Neural cell (in vitro differentiated cells): ENCODE measurements at regions not wholly inside any gene's neighbourhood (a gene's known extent, or its start where the extent isn't known, plus 50 kb on each side); places are given as distances from the start of the nearest gene placed in this dataset.

Experiments used
- H2AFZ ChIP-seq: fragments of 200-600, 300-800 bp; sonication (generic), shearing (Covaris generic); 2 replicates; pipeline ENCODE4 v1.6.0; 2014; ENCODE audit warnings: low read depth, mild to moderate bottlenecking, antibody characterized with exemption, low read length, moderate library complexity
- H3F3A ChIP-seq: fragments of 200-600 bp; shearing (Covaris generic); 2 replicates; pipeline ENCODE4 v1.6.1; 2016; ENCODE audit warnings: mild to moderate bottlenecking, moderate library complexity, mixed read lengths, antibody characterized with exemption, low read length; ENCODE audit not compliant: insufficient read depth, poor library complexity, severe bottlenecking
- H3K27ac ChIP-seq: fragments of 200-600, 300-800 bp; sonication (generic), shearing (Covaris generic); 2 replicates; pipeline ENCODE4 v1.5.1; 2014; ENCODE audit warnings: mild to moderate bottlenecking, low read length, moderate library complexity
- H3K27me3 ChIP-seq: fragments of 300-800, 200-600 bp; sonication (generic), shearing (Covaris generic); 2 replicates; pipeline ENCODE4 v1.6.0; 2014; ENCODE audit warnings: mild to moderate bottlenecking, low read depth, low read length, moderate library complexity; ENCODE audit not compliant: insufficient read depth
- H3K36me3 ChIP-seq: fragments of 300-800, 200-600 bp; sonication (generic), shearing (Covaris generic); 2 replicates; pipeline ENCODE4 v1.5.1; 2014; ENCODE audit warnings: mild to moderate bottlenecking, antibody characterized with exemption, low read length, moderate library complexity; ENCODE audit not compliant: insufficient read depth
- H3K4me2 ChIP-seq: fragments of 300-800, 200-600 bp; sonication (generic), shearing (Covaris generic); 2 replicates; pipeline ENCODE4 v1.6.0; 2014; ENCODE audit warnings: mild to moderate bottlenecking, low read length
- H3K4me3 ChIP-seq: fragments of 300-800, 200-600 bp; sonication (generic), shearing (Covaris generic); 2 replicates; pipeline ENCODE4 v1.5.1; 2014; ENCODE audit warnings: mild to moderate bottlenecking, low read length, moderate library complexity
- H3K79me2 ChIP-seq: fragments of 200-600 bp; shearing (Covaris generic); replicated peaks from 2 replicates; pipeline ENCODE4 v1.6.0; 2014; ENCODE audit warnings: mild to moderate bottlenecking, low read length, moderate library complexity; ENCODE audit not compliant: insufficient read depth
- H3K9ac ChIP-seq: fragments of 300-800, 200-600 bp; sonication (generic), shearing (Covaris generic); 2 replicates; pipeline ENCODE4 v1.6.1; 2016; ENCODE audit warnings: mild to moderate bottlenecking, low read length, mixed read lengths
- H3K9me2 ChIP-seq: fragments of 200-600 bp; shearing (Covaris generic); 2 replicates; pipeline ENCODE4 v1.6.1; 2016; ENCODE audit warnings: mild to moderate bottlenecking, low read length, mixed read lengths; ENCODE audit not compliant: insufficient read depth
- H3K9me3 ChIP-seq: fragments of 200-600, 300-800 bp; sonication (generic), shearing (Covaris generic); 2 replicates; pipeline ENCODE4 v1.6.1; 2016; ENCODE audit warnings: mild to moderate bottlenecking, mixed run types, low read length, moderate library complexity, mixed read lengths
- H4K20me1 ChIP-seq: fragments of 200-600 bp; shearing (Covaris generic); 2 replicates; pipeline ENCODE4 v1.6.1; 2016; ENCODE audit warnings: mild to moderate bottlenecking, mixed run types; ENCODE audit not compliant: insufficient read depth
- EP300 ChIP-seq: fragments of 450-650 bp; conservative IDR thresholded peaks from 2 replicates; pipeline ENCODE4 v1.6.1; 2014; ENCODE audit warnings: antibody characterized with exemption, mild to moderate bottlenecking, moderate library complexity; ENCODE audit not compliant: poor library complexity, severe bottlenecking
- EZH2 ChIP-seq: fragments of 200-600, 300-800 bp; shearing (Covaris generic), sonication (generic); IDR thresholded peaks from 2 replicates; pipeline ENCODE4 v1.6.1; 2014; ENCODE audit warnings: antibody characterized with exemption, low read length, borderline replicate concordance, mild to moderate bottlenecking; ENCODE audit not compliant: insufficient read depth, poor library complexity, severe bottlenecking
- MXI1 ChIP-seq: fragments of 450-650 bp; conservative IDR thresholded peaks from 2 replicates; pipeline ENCODE4 v1.6.1; 2014; ENCODE audit warnings: antibody characterized with exemption, mild to moderate bottlenecking; ENCODE audit not compliant: poor library complexity, severe bottlenecking
- POLR2AphosphoS5 ChIP-seq: IDR thresholded peaks from 2 replicates; pipeline ENCODE4 v1.6.1; 2012
- RAD21 ChIP-seq: fragments of 450-650 bp; conservative IDR thresholded peaks from 2 replicates; pipeline ENCODE4 v1.6.1; 2014; ENCODE audit warnings: antibody characterized with exemption, mild to moderate bottlenecking, moderate library complexity
- SMC3 ChIP-seq: fragments of 450-650 bp; conservative IDR thresholded peaks from 2 replicates; pipeline ENCODE4 v1.6.1; 2014; ENCODE audit warnings: antibody characterized with exemption, mild to moderate bottlenecking, moderate library complexity; ENCODE audit not compliant: poor library complexity
- TAF1 ChIP-seq: IDR thresholded peaks from 2 replicates; pipeline ENCODE4 v1.6.1; 2012; ENCODE audit warnings: low read depth
- TF ChIP-seq, protein P1 (sequence below): IDR thresholded peaks from 2 replicates; pipeline ENCODE4 v1.6.1; 2012; ENCODE audit warnings: borderline replicate concordance
- TF ChIP-seq, protein P2 (sequence below): fragments of 450-650 bp; IDR thresholded peaks from 2 replicates; pipeline ENCODE4 v1.5.1; 2014; ENCODE audit warnings: antibody characterized with exemption, mild to moderate bottlenecking, moderate library complexity; ENCODE audit not compliant: poor library complexity, severe bottlenecking

DNA sequence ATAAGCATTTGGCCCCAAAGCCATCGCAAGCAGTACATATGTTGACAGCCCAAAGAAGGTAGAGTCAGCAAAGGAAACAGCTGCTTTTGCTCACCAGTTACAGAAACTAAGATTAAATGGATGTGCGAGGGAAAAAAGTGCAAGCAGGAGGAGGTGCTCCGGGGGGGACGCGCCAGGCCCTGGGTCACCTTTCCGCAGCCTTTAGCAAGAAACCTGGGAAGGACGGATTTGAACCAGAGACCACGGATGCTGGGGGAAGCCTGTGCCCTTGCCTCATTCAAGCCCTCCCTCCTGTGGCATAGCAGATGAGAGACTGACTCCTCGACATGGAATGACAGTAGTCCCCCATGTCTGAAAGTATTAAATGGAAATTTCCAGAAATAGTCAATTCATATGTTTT, 405.6 kb upstream of the PRKCQ start:
- no peaks in the 10 kb centered on the region for H4K20me1 ChIP-seq
- H3K36me3 ChIP-seq: no peaks in the 10 kb centered on the region
- no peak overlapping the region for H3K9ac ChIP-seq
- no peak for TF ChIP-seq MXI1
- TF ChIP-seq EZH2: no peak
- TF ChIP-seq POLR2AphosphoS5: no peak
- TF ChIP-seq SMC3: no peak
- no peak for TF ChIP-seq TAF1
- TF ChIP-seq, protein P1, sequence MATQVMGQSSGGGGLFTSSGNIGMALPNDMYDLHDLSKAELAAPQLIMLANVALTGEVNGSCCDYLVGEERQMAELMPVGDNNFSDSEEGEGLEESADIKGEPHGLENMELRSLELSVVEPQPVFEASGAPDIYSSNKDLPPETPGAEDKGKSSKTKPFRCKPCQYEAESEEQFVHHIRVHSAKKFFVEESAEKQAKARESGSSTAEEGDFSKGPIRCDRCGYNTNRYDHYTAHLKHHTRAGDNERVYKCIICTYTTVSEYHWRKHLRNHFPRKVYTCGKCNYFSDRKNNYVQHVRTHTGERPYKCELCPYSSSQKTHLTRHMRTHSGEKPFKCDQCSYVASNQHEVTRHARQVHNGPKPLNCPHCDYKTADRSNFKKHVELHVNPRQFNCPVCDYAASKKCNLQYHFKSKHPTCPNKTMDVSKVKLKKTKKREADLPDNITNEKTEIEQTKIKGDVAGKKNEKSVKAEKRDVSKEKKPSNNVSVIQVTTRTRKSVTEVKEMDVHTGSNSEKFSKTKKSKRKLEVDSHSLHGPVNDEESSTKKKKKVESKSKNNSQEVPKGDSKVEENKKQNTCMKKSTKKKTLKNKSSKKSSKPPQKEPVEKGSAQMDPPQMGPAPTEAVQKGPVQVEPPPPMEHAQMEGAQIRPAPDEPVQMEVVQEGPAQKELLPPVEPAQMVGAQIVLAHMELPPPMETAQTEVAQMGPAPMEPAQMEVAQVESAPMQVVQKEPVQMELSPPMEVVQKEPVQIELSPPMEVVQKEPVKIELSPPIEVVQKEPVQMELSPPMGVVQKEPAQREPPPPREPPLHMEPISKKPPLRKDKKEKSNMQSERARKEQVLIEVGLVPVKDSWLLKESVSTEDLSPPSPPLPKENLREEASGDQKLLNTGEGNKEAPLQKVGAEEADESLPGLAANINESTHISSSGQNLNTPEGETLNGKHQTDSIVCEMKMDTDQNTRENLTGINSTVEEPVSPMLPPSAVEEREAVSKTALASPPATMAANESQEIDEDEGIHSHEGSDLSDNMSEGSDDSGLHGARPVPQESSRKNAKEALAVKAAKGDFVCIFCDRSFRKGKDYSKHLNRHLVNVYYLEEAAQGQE: no peak
- TF ChIP-seq, protein P2, sequence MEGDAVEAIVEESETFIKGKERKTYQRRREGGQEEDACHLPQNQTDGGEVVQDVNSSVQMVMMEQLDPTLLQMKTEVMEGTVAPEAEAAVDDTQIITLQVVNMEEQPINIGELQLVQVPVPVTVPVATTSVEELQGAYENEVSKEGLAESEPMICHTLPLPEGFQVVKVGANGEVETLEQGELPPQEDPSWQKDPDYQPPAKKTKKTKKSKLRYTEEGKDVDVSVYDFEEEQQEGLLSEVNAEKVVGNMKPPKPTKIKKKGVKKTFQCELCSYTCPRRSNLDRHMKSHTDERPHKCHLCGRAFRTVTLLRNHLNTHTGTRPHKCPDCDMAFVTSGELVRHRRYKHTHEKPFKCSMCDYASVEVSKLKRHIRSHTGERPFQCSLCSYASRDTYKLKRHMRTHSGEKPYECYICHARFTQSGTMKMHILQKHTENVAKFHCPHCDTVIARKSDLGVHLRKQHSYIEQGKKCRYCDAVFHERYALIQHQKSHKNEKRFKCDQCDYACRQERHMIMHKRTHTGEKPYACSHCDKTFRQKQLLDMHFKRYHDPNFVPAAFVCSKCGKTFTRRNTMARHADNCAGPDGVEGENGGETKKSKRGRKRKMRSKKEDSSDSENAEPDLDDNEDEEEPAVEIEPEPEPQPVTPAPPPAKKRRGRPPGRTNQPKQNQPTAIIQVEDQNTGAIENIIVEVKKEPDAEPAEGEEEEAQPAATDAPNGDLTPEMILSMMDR: no peak
- no peak for TF ChIP-seq EP300
- no peak for TF ChIP-seq RAD21
- H3K4me2 ChIP-seq: no peak overlapping the region
- H3K79me2 ChIP-seq: no peaks in the 10 kb centered on the region
- H3K4me3 ChIP-seq: no peak overlapping the region
- H3K9me3 ChIP-seq: no peaks in the 10 kb centered on the region
- no peaks in the 10 kb centered on the region for H3K9me2 ChIP-seq
- no peak overlapping the region for H3K27ac ChIP-seq
- no peaks in the 10 kb centered on the region for H3F3A ChIP-seq
- H3K27me3 ChIP-seq: no peaks in the 10 kb centered on the region
- H2AFZ ChIP-seq: no peak overlapping the region

DNA sequence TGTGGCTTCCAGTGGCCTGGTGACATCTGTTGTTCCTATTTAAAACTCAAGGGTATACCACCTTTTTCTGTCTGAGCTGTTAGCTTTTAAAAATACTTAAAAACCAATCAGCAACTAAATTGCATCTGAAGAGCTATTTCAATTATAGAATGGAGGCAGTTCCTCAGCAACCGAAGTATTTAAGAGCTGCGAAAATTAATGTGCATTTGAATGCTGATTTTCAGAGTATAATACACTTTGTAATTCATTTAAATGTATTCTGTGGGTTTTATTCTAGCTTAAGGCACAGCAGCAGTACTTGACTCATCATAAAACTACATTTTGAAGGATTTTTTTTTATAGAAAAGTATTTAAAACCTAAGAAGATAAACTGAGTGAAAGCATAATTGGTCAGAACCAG, 404.9 kb upstream of the PRKCQ start:
- H4K20me1 ChIP-seq: no peaks in the 10 kb centered on the region
- H3K4me3 ChIP-seq: no peak overlapping the region

More for the DNA sequence above, 404.9 kb upstream of the PRKCQ start:
- TF ChIP-seq, protein P1: no peak
- no peak for TF ChIP-seq EP300
- TF ChIP-seq RAD21: no peak
- no peak for TF ChIP-seq SMC3
- TF ChIP-seq, protein P2: no peak
- TF ChIP-seq EZH2: no peak
- TF ChIP-seq MXI1: no peak
- TF ChIP-seq TAF1: no peak
- TF ChIP-seq POLR2AphosphoS5: no peak
- Histone ChIP-seq H3K79me2 (no peaks in the 10 kb centered on the region), H3K9me3 (no peaks in the 10 kb centered on the region), H3K27ac (no peak overlapping the region), H3K36me3 (no peaks in the 10 kb centered on the region), H3K4me2 (no peak overlapping the region), H3K9me2 (no peaks in the 10 kb centered on the region), H2AFZ (no peak overlapping the region), H3K27me3 (no peaks in the 10 kb centered on the region), H3K9ac (no peak overlapping the region), H3F3A (no peaks in the 10 kb centered on the region)
